K562 (cell line): ENCODE measurements at regions not wholly inside any gene's neighbourhood (a gene's known extent, or its start where the extent isn't known, plus 50 kb on each side); places are given as distances from the start of the nearest gene placed in this dataset.

ENCODE experiments used
- ATAC-seq: fragments of 200-7000 bp; cut with Tn5 transposase; 3 replicates; pipeline ENCODE4 v1.9.1; 2020; ENCODE audit warnings: moderate library complexity
- BruUV-seq: library from RNA; stranded (reverse); fragments of 400-500 nt; replicated peaks from 2 replicates; lab custom pipeline; 2021; lab: Mats Ljungman, UMichigan
- CTCF ChIA-PET: fragments of 300-600 bp; formaldehyde crosslinking; extraction: SDS; loops from one replicate; lab custom pipeline; 2021; ENCODE audit warnings: low intra/inter-chr PET ratio; lab: Yijun Ruan, JAX
- POLR2A ChIA-PET: fragments of 300-600, 350-650 bp; sonication (Branson Sonifier 250); formaldehyde crosslinking; extraction: SDS; loops from one replicate; lab custom pipeline; 2021; ENCODE audit warnings: antibody characterized with exemption, inconsistent platforms; lab: Yijun Ruan, JAX
- DNase-seq, 4 experiments: peaks; one replicate each; pipeline versions ENCODE4 v3.0.0 to v3.0.0-alpha.2; 2011 to 2018; ENCODE audit warnings: low spot score in 3 of 4, mixed read lengths in 3 of 4; ENCODE audit errors: extremely low read depth in 1 of 4
- FAIRE-seq: peaks from 2 replicates; lab custom pipeline; 2011; peaks lifted over from hg19 to GRCh38; lab: Jason Lieb, UNC
- H2AFZ ChIP-seq: 2 replicates; pipeline ENCODE4 v1.6.0; 2011; ENCODE audit warnings: low read depth, low read length, control low read depth, inconsistent platforms
- H3K27ac ChIP-seq: fragments of 200-600 bp; 3 replicates; pipeline ENCODE4 v1.8.0; 2011; ENCODE audit warnings: low read depth, mild to moderate bottlenecking, control low read depth, inconsistent platforms, low read length, moderate library complexity, mixed read lengths; ENCODE audit errors: extremely low read depth
- H3K27me3 ChIP-seq, 2 experiments: fragments of 300-600 bp in 1 of 2; 2 replicates in 1 of 2; 3 replicates in 1 of 2; pipeline versions ENCODE4 v1.6.0 to v1.8.0; 2011; ENCODE audit warnings: inconsistent platforms in 2 of 2, low read length in 2 of 2, mild to moderate bottlenecking in 1 of 2, mixed read lengths in 1 of 2, moderate library complexity in 1 of 2; ENCODE audit not compliant: control insufficient read depth in 2 of 2, insufficient read depth in 2 of 2
- H3K36me3 ChIP-seq: fragments of 300-600 bp; 3 replicates; pipeline ENCODE4 v1.8.0; 2011; ENCODE audit warnings: mild to moderate bottlenecking, low read length, inconsistent platforms; ENCODE audit not compliant: control insufficient read depth, insufficient read depth
- H3K4me1 ChIP-seq, 2 experiments: fragments of 200-600 bp in 1 of 2; replicated peaks in 1 of 2; 2 replicates in 1 of 2; 3 replicates in 1 of 2; pipeline versions ENCODE4 v1.5.1 to v1.8.0; 2011; ENCODE audit warnings: inconsistent platforms in 2 of 2, low read length in 2 of 2, mild to moderate bottlenecking in 1 of 2, mixed read lengths in 1 of 2, moderate library complexity in 1 of 2; ENCODE audit not compliant: control insufficient read depth in 2 of 2, insufficient read depth in 2 of 2
- H3K4me2 ChIP-seq: 2 replicates; pipeline ENCODE4 v1.6.1; 2011; ENCODE audit warnings: low read length, control low read depth, inconsistent platforms, mixed read lengths; ENCODE audit not compliant: insufficient read depth
- H3K4me3 ChIP-seq: fragments of 200-600 bp; sonication (generic), shearing (Covaris generic); 2 replicates; pipeline ENCODE4 v1.5.1; 2016; ENCODE audit warnings: control low read depth, inconsistent platforms
- H3K79me2 ChIP-seq: fragments of 200-600 bp; 3 replicates; pipeline ENCODE4 v1.8.0; 2011; ENCODE audit warnings: low read length, inconsistent platforms; ENCODE audit not compliant: control insufficient read depth, insufficient read depth
- H3K9ac ChIP-seq, 2 experiments: 2 replicates each; pipeline versions ENCODE4 v1.6.0 to v1.6.1; 2011; ENCODE audit warnings: low read depth in 2 of 2, low read length in 2 of 2, control low read depth in 1 of 2, inconsistent platforms in 1 of 2, mild to moderate bottlenecking in 1 of 2, mixed read lengths in 1 of 2; ENCODE audit not compliant: insufficient read depth in 1 of 2
- H3K9me1 ChIP-seq: one replicate; pipeline ENCODE4 v1.6.0; 2011; ENCODE audit warnings: inconsistent platforms, mild to moderate bottlenecking, low read length, moderate library complexity; ENCODE audit not compliant: control insufficient read depth, insufficient read depth
- H3K9me3 ChIP-seq: replicated peaks from 2 replicates; pipeline ENCODE4 v1.5.1; 2011; ENCODE audit warnings: low read depth, low read length, inconsistent platforms; ENCODE audit not compliant: control insufficient read depth, insufficient read depth
- H4K20me1 ChIP-seq: replicated peaks from 2 replicates; pipeline ENCODE4 v1.6.1; 2011; ENCODE audit warnings: low read length, inconsistent platforms, mixed read lengths; ENCODE audit not compliant: control insufficient read depth, insufficient read depth
- BRF1 ChIP-seq: IDR thresholded peaks from 3 replicates; pipeline ENCODE4 v1.6.1; 2011; ENCODE audit warnings: borderline replicate concordance, mild to moderate bottlenecking; ENCODE audit not compliant: insufficient read length; ENCODE audit errors: extremely low read depth
- CTBP1 ChIP-seq: fragments of 450-650 bp; IDR thresholded peaks from 2 replicates; pipeline ENCODE4 v1.6.1; 2016; ENCODE audit warnings: borderline replicate concordance
- GTF2B ChIP-seq: IDR thresholded peaks from 2 replicates; pipeline ENCODE4 v1.6.1; 2011; ENCODE audit not compliant: insufficient read length; ENCODE audit errors: extremely low read depth
- HCFC1 ChIP-seq: IDR thresholded peaks from 2 replicates; pipeline ENCODE4 v1.6.1; 2012; ENCODE audit warnings: low read depth, low read length, improper control_type of control experiment
- HDAC8 ChIP-seq: fragments of 450-650 bp; IDR thresholded peaks from 2 replicates; pipeline ENCODE4 v1.6.1; 2016; ENCODE audit warnings: mild to moderate bottlenecking, missing genetic modification characterization, moderate library complexity, missing compliant biosample characterization
- RERE ChIP-seq: sonication (generic); formaldehyde crosslinking; IDR thresholded peaks from 2 replicates; pipeline ENCODE4 v1.8.0; 2023; ENCODE audit warnings: missing genetic modification reagents, mild to moderate bottlenecking, borderline replicate concordance
- SP1 ChIP-seq: sonication (generic); formaldehyde crosslinking; IDR thresholded peaks from 2 replicates; pipeline ENCODE4 v1.8.1; 2022; ENCODE audit warnings: mild to moderate bottlenecking, missing genetic modification reagents
- STAT5B ChIP-seq: fragments of 250-450 bp; sonication (Bioruptor Pico); IDR thresholded peaks from 2 replicates; pipeline ENCODE4 v1.8.0; 2021; ENCODE audit warnings: mild to moderate bottlenecking, inconsistent platforms
- TAF1 ChIP-seq: IDR thresholded peaks from 2 replicates; pipeline ENCODE4 v1.6.1; 2011; ENCODE audit warnings: mild to moderate bottlenecking, low read length, moderate library complexity; ENCODE audit not compliant: insufficient read depth, control insufficient read depth, severe bottlenecking; ENCODE audit errors: extremely low read depth
- TEAD1 ChIP-seq, 2 experiments: fragments of 450-650 bp in 1 of 2; sonication (generic) in 1 of 2; formaldehyde crosslinking; IDR thresholded peaks; 2 replicates each; pipeline versions ENCODE4 v1.4.0 to v1.8.0; 2020 to 2022; ENCODE audit warnings: mild to moderate bottlenecking in 2 of 2, missing genetic modification reagents in 1 of 2
- USF1 ChIP-seq: sonication (generic); formaldehyde crosslinking; IDR thresholded peaks from 2 replicates; pipeline ENCODE4 v1.9.0; 2022; ENCODE audit warnings: mild to moderate bottlenecking, missing genetic modification reagents
- ZC3H8 ChIP-seq: fragments of 450-650 bp; IDR thresholded peaks from 2 replicates; pipeline ENCODE4 v1.6.1; 2017
- ZFP30 ChIP-seq: fragments of 250-450 bp; sonication (Bioruptor Pico); IDR thresholded peaks from 2 replicates; pipeline ENCODE4 v1.8.0; 2022; ENCODE audit warnings: moderate library complexity, mild to moderate bottlenecking, inconsistent platforms, borderline replicate concordance
- WGBS: fragments of 100-300 bp; shearing (Covaris generic); methylation state at CpG from one replicate; pipeline ENCODE4 v1.1.6; 2016; ENCODE audit warnings: low coverage, mixed read lengths; ENCODE audit not compliant: insufficient coverage; ENCODE audit errors: missing lambda C conversion rate; 5-methylcytosine and 5-hydroxymethylcytosine counted together
- in situ Hi-C: fragments of 300-500 bp; cut with MboI; formaldehyde crosslinking; loops from 4 replicates; pipeline ENCODE4 v1.15.0; 2018; ENCODE audit warnings: inconsistent platforms, mixed read lengths
- intact Hi-C: fragments of 100-400 bp; cut with micrococcal nuclease; formaldehyde crosslinking; loops from 2 replicates; pipeline ENCODE4 v1.14.2; 2022

- ChIA-PET CTCF (interaction anchor here (0.6 kb wide), 1 partner anchor 308 kb away, joined by 7 read pairs; no protein-coding TSS in a partner anchor), POLR2A (no interaction called here)
- Histone ChIP-seq H2AFZ (no peak overlapping the region), H3K9me3 (no peaks in the 10 kb centered on the region), H3K79me2 (no peaks in the 10 kb centered on the region), H3K27me3 (peaks cover 0 to 12% of the 10 kb centered on the region in 2 experiments; a peak in 3 of 5 replicates), H3K4me3 (no peak overlapping the region), H3K4me1 (no peaks in the 10 kb centered on the region), H3K9ac (no peak overlapping the region), H3K27ac (no peak overlapping the region), H4K20me1 (no peaks in the 10 kb centered on the region), H3K4me2 (no peak overlapping the region), H3K9me1 (no peaks in the 10 kb centered on the region), H3K36me3 (no peaks in the 10 kb centered on the region)
- FAIRE-seq (no peak), DNase-seq (no peak), ATAC-seq (no peak)
- under 1% methylated on average over 6 of the region's 6 CpGs for WGBS
- in situ Hi-C loops, result no loop called here
- TF ChIP-seq RERE (CRISPR knock-in tag) (no peak), USF1 (CRISPR knock-in tag) (no peak), HCFC1 (no peak), ZFP30 (no peak), TEAD1 (CRISPR knock-in tag; IDR thresholded peaks at IDR 0.05) (no peak), SP1 (CRISPR knock-in tag) (no peak), TAF1 (no peak), CTBP1 (no peak), STAT5B (CRISPR knock-in tag) (no peak), HDAC8 (tag) (no peak), BRF1 (no peak), GTF2B (no peak), ZC3H8 (no peak)
- intact Hi-C loops, result no loop called here
- no TSS peak for BruUV-seq
Observed at GRCh38 chr5:57594436-57594835, 111.8 kb upstream of the ACTBL2 start.
